NB4 (cell line): ENCODE measurements at regions not wholly inside any gene's neighbourhood (a gene's known extent, or its start where the extent isn't known, plus 50 kb on each side); places are given as distances from the start of the nearest gene placed in this dataset.

ENCODE experiments used
- DNase-seq: peaks from one replicate; pipeline ENCODE4 v3.0.0; 2010; ENCODE audit warnings: low read depth
- H3K4me3 ChIP-seq: one replicate; pipeline ENCODE4 v1.5.1; 2011; ENCODE audit warnings: mild to moderate bottlenecking, low read depth, low read length, moderate library complexity
- CTCF ChIP-seq: IDR thresholded peaks from one replicate; pipeline ENCODE4 v1.5.1; 2012; ENCODE audit warnings: low read depth, low read length
- MAX ChIP-seq: IDR thresholded peaks from 2 replicates; pipeline ENCODE4 v1.6.1; 2011; ENCODE audit warnings: low read depth, low read length
- MYC ChIP-seq: IDR thresholded peaks from 2 replicates; pipeline ENCODE4 v1.6.1; 2011; ENCODE audit warnings: low read depth, low read length
- POLR2A ChIP-seq: IDR thresholded peaks from 2 replicates; pipeline ENCODE4 v1.6.1; 2011; ENCODE audit warnings: mild to moderate bottlenecking; ENCODE audit not compliant: insufficient read length; ENCODE audit errors: extremely low read depth

GRCh38 chr12:5258498-5258897 is 173.4 kb upstream of the NTF3 start:
- no peak overlapping the region for H3K4me3 ChIP-seq
- no peak for DNase-seq
- TF ChIP-seq MAX (no peak), MYC (no peak), CTCF (no peak), POLR2A (no peak)

- no peak for TF ChIP-seq POLR2A
- TF ChIP-seq CTCF: no peak
- TF ChIP-seq MYC: no peak
- no peak for TF ChIP-seq MAX
- H3K4me3 ChIP-seq: no peak overlapping the region
- no peak for DNase-seq
Observed at GRCh38 chr12:5258926-5259325, 173.0 kb upstream of the NTF3 start.

- no peak overlapping the region for H3K4me3 ChIP-seq
- DNase-seq: no peak
- TF ChIP-seq MYC (no peak), CTCF (no peak), POLR2A (no peak), MAX (no peak)
Observed at GRCh38 chr12:5259523-5259922, 172.4 kb upstream of the NTF3 start.

GRCh38 chr12:5260086-5260485 is 171.8 kb upstream of the NTF3 start:
- H3K4me3 ChIP-seq: no peak overlapping the region
- no peak for DNase-seq
- TF ChIP-seq POLR2A: no peak
- no peak for TF ChIP-seq MAX
- TF ChIP-seq CTCF: no peak
- TF ChIP-seq MYC: no peak

GRCh38 chr12:5260591-5261086 is 171.3 kb upstream of the NTF3 start:
- no peak for TF ChIP-seq CTCF
- TF ChIP-seq MAX: no peak
- no peak for TF ChIP-seq MYC
- TF ChIP-seq POLR2A: no peak
- H3K4me3 ChIP-seq: no peak overlapping the region
- no peak for DNase-seq

GRCh38 chr12:5262450-5262849 is 169.5 kb upstream of the NTF3 start:
- TF ChIP-seq POLR2A (no peak), MYC (no peak), MAX (no peak), CTCF (no peak)
- no peak for DNase-seq
- no peak overlapping the region for H3K4me3 ChIP-seq
